RWPE2 (cell line): ENCODE measurements at regions not wholly inside any gene's neighbourhood (a gene's known extent, or its start where the extent isn't known, plus 50 kb on each side); places are given as distances from the start of the nearest gene placed in this dataset.

Experiments used
- ATAC-seq: fragments of 200-7000 bp; cut with Tn5 transposase; 3 replicates; pipeline ENCODE4 v1.9.1; 2021; ENCODE audit warnings: low read depth
- DNase-seq: peaks from one replicate; pipeline ENCODE4 v3.0.0-alpha.2; 2020; ENCODE audit warnings: low spot score
- H3K27ac ChIP-seq: fragments of 450-650 bp; 2 replicates; pipeline ENCODE4 v1.5.1; 2017; ENCODE audit warnings: mild to moderate bottlenecking; ENCODE audit not compliant: poor library complexity, severe bottlenecking
- H3K27me3 ChIP-seq: fragments of 250-450 bp; sonication (Bioruptor Pico); 2 replicates; pipeline ENCODE4 v1.5.1; 2021; ENCODE audit warnings: mild to moderate bottlenecking, moderate library complexity; ENCODE audit not compliant: insufficient read depth, poor library complexity, severe bottlenecking
- H3K36me3 ChIP-seq: fragments of 250-450 bp; sonication (Bioruptor Pico); 2 replicates; pipeline ENCODE4 v1.5.1; 2020; ENCODE audit warnings: low read depth, mild to moderate bottlenecking, moderate library complexity
- H3K4me1 ChIP-seq: fragments of 250-450 bp; sonication (Bioruptor Pico); 2 replicates; pipeline ENCODE4 v1.5.1; 2021; ENCODE audit warnings: mild to moderate bottlenecking, moderate library complexity; ENCODE audit not compliant: insufficient read depth, poor library complexity, severe bottlenecking
- H3K4me3 ChIP-seq: fragments of 250-450 bp; sonication (Bioruptor Pico); 2 replicates; pipeline ENCODE4 v1.5.1; 2021; ENCODE audit warnings: mild to moderate bottlenecking, moderate library complexity; ENCODE audit not compliant: severe bottlenecking
- H3K9me3 ChIP-seq: fragments of 250-450 bp; sonication (Bioruptor Pico); 2 replicates; pipeline ENCODE4 v1.5.1; 2021; ENCODE audit warnings: mild to moderate bottlenecking, moderate library complexity; ENCODE audit not compliant: severe bottlenecking
- CTCF ChIP-seq: fragments of 450-650 bp; IDR thresholded peaks from one replicate; pipeline ENCODE4 v1.5.1; 2017; ENCODE audit warnings: mild to moderate bottlenecking, moderate library complexity; ENCODE audit not compliant: poor library complexity, severe bottlenecking

DNA sequence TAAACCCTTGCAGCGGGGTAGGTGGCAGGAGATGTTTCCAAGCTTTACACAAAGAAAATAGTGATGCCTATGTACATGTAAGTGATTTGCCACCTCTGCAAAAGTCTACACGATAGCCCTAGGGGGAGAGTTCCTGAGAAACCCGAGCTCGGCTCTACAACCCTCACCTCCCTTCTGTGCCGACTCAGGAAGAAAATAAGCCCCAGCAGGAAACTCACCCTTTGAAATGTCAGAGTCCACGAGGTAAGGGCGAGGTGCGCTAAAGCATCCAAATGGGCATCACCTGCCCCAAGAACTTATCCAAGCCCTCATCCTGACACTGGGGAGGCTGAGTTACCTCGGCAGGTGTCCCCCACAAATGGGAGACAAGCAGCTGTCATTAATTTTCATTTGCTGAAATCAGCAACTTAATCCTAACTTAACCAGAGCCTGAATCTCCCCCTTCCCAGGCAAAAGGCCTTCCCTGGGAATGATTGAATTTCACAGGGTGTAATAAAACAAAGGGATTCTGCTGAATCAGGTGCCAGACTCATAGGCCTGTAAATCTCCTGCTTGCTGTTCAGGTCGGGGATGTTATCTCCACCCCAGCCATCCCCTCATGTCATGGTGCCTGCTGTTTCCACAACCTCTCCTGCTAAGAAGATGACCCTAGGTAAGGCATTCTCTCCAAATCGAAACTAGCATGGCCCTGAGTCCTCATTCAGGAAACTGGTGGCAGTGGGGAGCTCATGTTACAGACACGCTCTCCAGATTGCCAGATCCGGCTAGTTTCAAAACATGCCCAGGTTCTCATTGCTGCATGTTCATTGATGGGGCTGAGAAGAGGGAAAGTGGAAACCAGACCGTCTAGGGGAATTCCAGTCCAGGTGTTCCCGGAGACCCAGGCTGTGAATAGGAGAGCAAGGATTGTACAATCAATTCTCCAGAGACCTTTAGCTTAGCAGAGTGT, 105.3 kb upstream of the KIRREL3 start:
- no peaks in the 10 kb centered on the region for H3K9me3 ChIP-seq
- ATAC-seq (peak; percentile 58), DNase-seq (no peak)
- TF ChIP-seq CTCF = no peak
- no peak overlapping the region for H3K4me3 ChIP-seq
- H3K4me1 ChIP-seq = no peaks in the 10 kb centered on the region
- H3K27me3 ChIP-seq = no peaks in the 10 kb centered on the region
- no peak overlapping the region for H3K27ac ChIP-seq
- no peaks in the 10 kb centered on the region for H3K36me3 ChIP-seq

- no peaks in the 10 kb centered on the region for H3K36me3 ChIP-seq
- H3K9me3 ChIP-seq = no peaks in the 10 kb centered on the region
- no peak overlapping the region for H3K4me3 ChIP-seq
- H3K27ac ChIP-seq = no peak overlapping the region
- ATAC-seq (no peak), DNase-seq (no peak)
- H3K4me1 ChIP-seq = no peaks in the 10 kb centered on the region
- TF ChIP-seq CTCF = no peak
- H3K27me3 ChIP-seq = no peaks in the 10 kb centered on the region
Observed at GRCh38 chr11:127103586-127104388, 103.2 kb upstream of the KIRREL3 start.

GRCh38 chr11:127098684-127099083, 98.1 kb upstream of the KIRREL3 start:
- Histone ChIP-seq H3K4me3 (no peak overlapping the region), H3K4me1 (no peaks in the 10 kb centered on the region), H3K9me3 (no peaks in the 10 kb centered on the region), H3K27me3 (no peaks in the 10 kb centered on the region), H3K36me3 (no peaks in the 10 kb centered on the region), H3K27ac (no peak overlapping the region)
- ATAC-seq (no peak), DNase-seq (no peak)
- no peak for TF ChIP-seq CTCF

DNA sequence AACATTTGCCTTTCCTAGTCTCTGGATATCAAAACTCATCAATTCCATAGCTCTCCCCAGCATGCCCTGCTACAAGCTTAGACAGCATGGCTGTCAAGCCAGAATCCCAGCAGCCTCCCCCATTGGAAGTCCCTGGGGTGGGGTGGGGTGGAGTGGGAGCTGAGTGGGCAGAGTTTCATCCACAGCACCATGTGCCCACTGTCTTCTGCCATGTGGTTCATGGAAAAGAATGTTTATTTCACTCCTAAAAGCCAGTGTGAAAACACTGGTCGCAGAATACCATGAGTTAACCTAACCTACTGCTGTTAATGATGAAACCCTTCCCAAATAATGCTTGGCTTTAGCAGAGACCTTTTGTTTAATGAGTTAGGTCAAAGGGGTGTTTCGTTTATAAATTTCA, 80.2 kb upstream of the KIRREL3 start:
- Histone ChIP-seq H3K27ac (no peak overlapping the region), H3K4me3 (no peak overlapping the region), H3K36me3 (no peaks in the 10 kb centered on the region), H3K9me3 (no peaks in the 10 kb centered on the region), H3K4me1 (no peaks in the 10 kb centered on the region), H3K27me3 (no peaks in the 10 kb centered on the region)
- ATAC-seq (no peak), DNase-seq (no peak)
- TF ChIP-seq CTCF = no peak
